H1 (cell line): ENCODE measurements at regions not wholly inside any gene's neighbourhood (a gene's known extent, or its start where the extent isn't known, plus 50 kb on each side); places are given as distances from the start of the nearest gene placed in this dataset.
A peak's percentile ranks its signal among the peaks of the same experiment; 100 is the strongest.

Source experiments
- ASH2L ChIP-seq: fragments of 200-600, 300-600 bp; sonication (generic); IDR thresholded peaks from one replicate; pipeline ENCODE4 v1.7.1; 2017; ENCODE audit warnings: low read length
- CHD7 ChIP-seq: fragments of 300-600 bp; sonication (generic); IDR thresholded peaks from 2 replicates; pipeline ENCODE4 v1.7.1; 2012; ENCODE audit warnings: low read length, moderate library complexity, mild to moderate bottlenecking, inconsistent platforms; ENCODE audit not compliant: insufficient replicate concordance
- EP300 ChIP-seq, 2 experiments: IDR thresholded peaks; 1 replicate in 1 of 2; 2 replicates in 1 of 2; pipeline ENCODE4 v1.6.1; 2011 to 2012; ENCODE audit warnings: low read depth in 2 of 2, low read length in 2 of 2, mild to moderate bottlenecking in 2 of 2, borderline replicate concordance in 1 of 2, inconsistent platforms in 1 of 2, moderate library complexity in 1 of 2
- FOSL1 ChIP-seq: IDR thresholded peaks from 2 replicates; pipeline ENCODE4 v1.6.1; 2011; ENCODE audit warnings: mild to moderate bottlenecking, low read depth, low read length, moderate library complexity; ENCODE audit not compliant: insufficient read depth
- SP1 ChIP-seq: IDR thresholded peaks from 2 replicates; pipeline ENCODE4 v1.6.1; 2011; ENCODE audit warnings: low read depth, low read length
- TEAD4 ChIP-seq: IDR thresholded peaks from 2 replicates; pipeline ENCODE4 v1.6.1; 2012; ENCODE audit warnings: low read depth, low read length, inconsistent platforms, mixed read lengths

DNA sequence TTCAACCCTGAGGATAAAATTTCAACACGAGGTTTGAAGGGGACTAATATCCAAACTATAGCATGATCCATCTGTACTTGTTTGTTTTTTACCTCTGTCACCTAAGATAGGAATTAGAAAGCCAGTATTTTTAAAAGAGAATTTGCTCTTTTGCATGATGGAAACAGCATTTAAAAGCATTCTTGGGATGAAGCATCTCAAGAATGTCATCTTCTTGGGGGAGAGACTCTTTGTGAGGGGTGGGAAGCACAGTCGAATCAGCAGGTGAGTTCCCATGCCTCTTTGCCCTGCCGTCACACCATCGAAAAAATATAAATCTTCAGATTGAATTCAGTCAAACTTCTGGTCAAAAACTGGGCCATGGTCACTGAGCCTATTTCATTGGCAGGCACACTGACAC is 55.3 kb upstream of the BCHE start (continued):
- TF ChIP-seq CHD7 (peak; percentile 63), TEAD4 (peak; percentile 93), EP300 (IDR thresholded peaks at IDR 0.05; ENCODE audit: borderline replicate concordance in 1 of 2, low read depth in 2 of 2, low read length in 2 of 2) (no peak), SP1 (peak; percentile 41; the same call in 1 of the 2 replicates), FOSL1 (no peak), ASH2L (peak; percentile 60)
